Lower lobe of right lung (tissue), 2 donors: ENCODE measurements at regions not wholly inside any gene's neighbourhood (a gene's known extent, or its start where the extent isn't known, plus 50 kb on each side); places are given as distances from the start of the nearest gene placed in this dataset.

Experiments used
- ATAC-seq, 2 donors: fragments of 200-7000 bp; cut with Tn5 transposase; one replicate each; pipeline ENCODE4 v1.9.1; 2020 to 2022; ENCODE audit warnings: mild to moderate bottlenecking in 2 of 2, moderate library complexity in 2 of 2
- DNase-seq: peaks from one replicate; pipeline ENCODE4 v3.0.0-alpha.2; 2020
- H3K27ac ChIP-seq: fragments of 200-600 bp; one replicate; pipeline ENCODE4 v1.8.0; 2022
- H3K27me3 ChIP-seq: fragments of 200-600 bp; one replicate; pipeline ENCODE4 v1.8.0; 2022; ENCODE audit warnings: low read depth
- H3K36me3 ChIP-seq: fragments of 200-600 bp; one replicate; pipeline ENCODE4 v1.8.0; 2022; ENCODE audit warnings: mild to moderate bottlenecking
- H3K4me1 ChIP-seq: fragments of 200-600 bp; one replicate; pipeline ENCODE4 v1.8.0; 2022
- H3K4me3 ChIP-seq: fragments of 200-600 bp; one replicate; pipeline ENCODE4 v1.8.0; 2022; ENCODE audit warnings: mild to moderate bottlenecking
- H3K9me3 ChIP-seq: fragments of 200-600 bp; one replicate; pipeline ENCODE4 v1.8.0; 2022
- intact Hi-C: fragments of 100-400 bp; cut with DNase I; formaldehyde crosslinking; loops from one replicate; pipeline ENCODE4 v1.11.0; 2022
- TF ChIP-seq, protein P1 (sequence below): fragments of 200-600 bp; IDR thresholded peaks from one replicate; pipeline ENCODE4 v1.8.0; 2022; ENCODE audit warnings: antibody characterized with exemption, mild to moderate bottlenecking
- donor health status: DM: no; HTN: yes; CAD: no; lungs with severe emphysema.

DNA sequence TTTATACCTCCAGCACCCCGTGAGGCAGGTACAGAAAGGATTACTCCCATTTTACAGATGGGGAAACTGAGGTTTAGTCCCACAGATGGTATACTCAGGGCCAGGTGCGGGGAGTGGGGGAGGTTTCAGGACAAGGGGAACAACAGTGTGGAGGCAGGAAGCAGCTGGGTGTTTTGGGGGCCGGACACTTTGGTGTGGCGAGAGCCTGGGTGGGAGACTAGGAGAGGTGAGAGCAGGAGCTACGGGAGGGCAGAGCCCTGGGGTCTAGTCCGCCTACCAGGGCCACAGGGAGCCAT lies 61.7 kb downstream of the DIO3 start:
- ATAC-seq = no peak
- Histone ChIP-seq H3K9me3 (no peaks in the 10 kb centered on the region), H3K4me3 (no peak overlapping the region), H3K27ac (no peak overlapping the region), H3K27me3 (peaks cover 5% of the 10 kb centered on the region), H3K4me1 (peaks cover 5% of the 10 kb centered on the region), H3K36me3 (no peaks in the 10 kb centered on the region)
- no peak for DNase-seq
- intact Hi-C loops = no loop called here
- TF ChIP-seq, protein P1, sequence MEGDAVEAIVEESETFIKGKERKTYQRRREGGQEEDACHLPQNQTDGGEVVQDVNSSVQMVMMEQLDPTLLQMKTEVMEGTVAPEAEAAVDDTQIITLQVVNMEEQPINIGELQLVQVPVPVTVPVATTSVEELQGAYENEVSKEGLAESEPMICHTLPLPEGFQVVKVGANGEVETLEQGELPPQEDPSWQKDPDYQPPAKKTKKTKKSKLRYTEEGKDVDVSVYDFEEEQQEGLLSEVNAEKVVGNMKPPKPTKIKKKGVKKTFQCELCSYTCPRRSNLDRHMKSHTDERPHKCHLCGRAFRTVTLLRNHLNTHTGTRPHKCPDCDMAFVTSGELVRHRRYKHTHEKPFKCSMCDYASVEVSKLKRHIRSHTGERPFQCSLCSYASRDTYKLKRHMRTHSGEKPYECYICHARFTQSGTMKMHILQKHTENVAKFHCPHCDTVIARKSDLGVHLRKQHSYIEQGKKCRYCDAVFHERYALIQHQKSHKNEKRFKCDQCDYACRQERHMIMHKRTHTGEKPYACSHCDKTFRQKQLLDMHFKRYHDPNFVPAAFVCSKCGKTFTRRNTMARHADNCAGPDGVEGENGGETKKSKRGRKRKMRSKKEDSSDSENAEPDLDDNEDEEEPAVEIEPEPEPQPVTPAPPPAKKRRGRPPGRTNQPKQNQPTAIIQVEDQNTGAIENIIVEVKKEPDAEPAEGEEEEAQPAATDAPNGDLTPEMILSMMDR = no peak

DNA sequence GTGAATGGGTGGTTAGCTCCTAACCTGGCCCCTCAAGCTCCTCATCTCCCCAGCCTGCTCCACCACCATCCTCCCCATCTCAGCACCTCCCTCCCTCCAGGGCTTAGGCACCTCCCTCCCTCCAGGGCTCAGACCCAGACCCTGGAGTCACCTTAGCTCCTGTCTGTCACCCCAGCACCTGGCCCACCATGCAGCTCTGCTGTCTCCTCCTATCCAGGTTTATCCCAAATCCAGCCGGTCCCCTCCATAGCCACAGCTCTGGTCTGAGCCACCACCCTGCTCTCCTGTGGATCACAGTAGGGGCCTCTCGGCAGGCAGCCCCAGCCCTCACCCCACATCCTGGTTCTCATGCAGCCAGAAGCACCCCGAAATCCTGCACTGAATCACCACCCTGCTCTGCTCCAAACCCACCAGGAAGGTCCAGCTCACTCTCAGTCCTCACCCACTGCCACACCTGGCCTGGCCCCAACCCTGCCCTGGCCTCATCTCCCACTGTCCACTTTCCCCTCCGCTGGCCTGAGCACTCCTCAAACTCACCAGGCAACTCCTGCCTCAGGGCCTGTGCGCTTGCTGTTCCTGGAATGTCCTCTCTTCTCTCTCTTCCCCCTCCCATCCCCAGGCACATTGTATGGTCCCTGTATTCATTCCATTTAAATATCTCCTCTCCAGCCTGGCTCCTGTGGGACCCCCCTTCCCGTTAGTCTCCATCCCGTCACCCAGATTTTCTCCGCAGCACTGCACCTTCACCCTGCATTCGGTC lies 62.6 kb downstream of the DIO3 start:
- Histone ChIP-seq H3K4me1 (peaks cover 13% of the 10 kb centered on the region), H3K9me3 (no peaks in the 10 kb centered on the region), H3K27ac (no peak overlapping the region), H3K4me3 (no peak overlapping the region), H3K36me3 (no peaks in the 10 kb centered on the region), H3K27me3 (peaks cover 8% of the 10 kb centered on the region)
- TF ChIP-seq, protein P1 = no peak
- intact Hi-C loops = no loop called here
- ATAC-seq (no peak), DNase-seq (no peak)

DNA sequence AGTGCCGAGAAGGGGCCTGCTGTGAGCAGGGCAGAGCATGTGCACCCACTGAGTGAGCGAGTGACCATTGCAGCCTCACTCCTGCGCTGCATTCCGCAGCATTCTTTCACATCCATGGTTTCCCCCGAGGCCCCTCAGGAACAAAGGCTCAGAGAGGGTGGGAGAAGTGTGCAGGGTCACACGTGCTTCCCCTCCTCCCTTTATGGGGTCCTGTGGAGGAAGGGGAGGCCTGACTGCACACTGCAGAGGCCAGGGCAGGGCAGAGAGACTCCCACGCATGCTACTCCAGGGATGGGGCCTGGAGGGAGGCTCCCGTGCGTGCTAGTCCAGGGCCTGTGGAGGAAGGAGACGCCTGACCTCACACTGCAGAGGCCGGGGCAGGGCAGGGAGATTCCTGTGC lies 63.2 kb downstream of the DIO3 start:
- Histone ChIP-seq H3K36me3 (no peaks in the 10 kb centered on the region), H3K4me1 (peaks cover 14% of the 10 kb centered on the region), H3K27ac (no peak overlapping the region), H3K4me3 (no peak overlapping the region), H3K27me3 (peaks cover 8% of the 10 kb centered on the region), H3K9me3 (no peaks in the 10 kb centered on the region)
- TF ChIP-seq, protein P1 = no peak
- intact Hi-C loops = no loop called here
- no peak for ATAC-seq
- no peak for DNase-seq

DNA sequence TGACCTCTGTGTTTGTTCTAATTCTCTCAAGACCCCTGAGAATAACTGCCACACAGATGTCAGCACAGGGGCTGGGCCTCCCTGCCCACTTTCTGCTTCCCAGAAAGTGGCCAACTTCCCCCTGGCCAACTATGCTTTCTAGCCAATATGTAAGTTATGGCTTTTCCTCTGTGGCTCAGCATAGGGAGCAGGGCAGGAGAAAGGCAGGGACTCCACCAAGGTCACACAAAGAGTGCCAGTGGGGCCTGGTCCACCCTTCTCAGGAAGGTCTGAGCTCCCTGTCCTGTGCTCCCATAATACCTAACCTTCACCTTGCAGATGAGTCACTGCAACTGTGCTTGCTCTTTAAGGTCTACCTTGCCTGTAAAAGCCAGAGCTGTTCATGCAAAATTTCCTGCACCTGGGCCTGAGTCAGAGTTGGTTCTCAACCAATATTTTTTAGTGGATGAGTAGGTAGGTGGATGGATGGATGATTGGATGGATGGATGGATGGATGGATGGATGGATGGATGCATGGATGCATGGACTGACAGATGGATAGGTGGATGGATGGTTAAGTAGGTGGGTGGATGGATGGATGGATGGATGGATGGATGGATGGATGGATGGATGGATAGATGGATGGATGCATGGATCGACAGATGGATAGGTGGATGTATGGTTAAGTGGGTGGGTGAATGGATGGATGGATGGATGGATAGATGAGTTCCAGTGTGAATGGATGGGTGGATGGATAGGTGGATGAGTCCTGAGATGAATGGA lies 64.2 kb downstream of the DIO3 start:
- intact Hi-C loops = no loop called here
- ATAC-seq = no peak

DNA sequence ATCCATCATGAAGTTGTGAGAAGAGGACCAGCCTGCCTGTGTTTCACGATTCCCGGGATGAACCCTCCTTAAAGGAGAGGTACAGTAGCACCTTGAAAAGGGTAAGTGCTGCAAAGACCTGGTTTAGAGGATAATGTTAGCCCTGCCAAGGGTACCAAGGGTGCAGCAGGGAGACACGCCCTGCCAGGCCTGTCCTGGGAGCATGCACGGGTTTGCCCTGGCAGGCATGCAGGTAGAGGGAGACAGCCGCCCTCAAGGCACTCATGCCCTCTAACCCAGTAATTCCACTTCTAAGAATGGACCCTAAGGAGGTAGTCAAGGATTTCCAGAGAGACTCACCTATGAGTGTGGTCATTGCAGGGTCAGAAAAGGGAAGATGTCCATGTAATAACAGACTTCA lies 65.0 kb downstream of the DIO3 start:
- Histone ChIP-seq H3K4me3 (no peak overlapping the region), H3K36me3 (no peaks in the 10 kb centered on the region), H3K4me1 (peaks cover 14% of the 10 kb centered on the region), H3K9me3 (no peaks in the 10 kb centered on the region), H3K27ac (no peak overlapping the region), H3K27me3 (peaks cover 8% of the 10 kb centered on the region)
- no peak for ATAC-seq
- intact Hi-C loops = no loop called here
- TF ChIP-seq, protein P1 = no peak
- no peak for DNase-seq

More for the DNA sequence above, 64.2 kb downstream of the DIO3 start:
- TF ChIP-seq, protein P1 = no peak
- Histone ChIP-seq H3K27ac (no peak overlapping the region), H3K4me1 (peaks cover 14% of the 10 kb centered on the region), H3K36me3 (no peaks in the 10 kb centered on the region), H3K27me3 (peaks cover 8% of the 10 kb centered on the region), H3K9me3 (no peaks in the 10 kb centered on the region), H3K4me3 (no peak overlapping the region)
- DNase-seq = no peak
